SJCRH30 (cell line): ENCODE measurements at regions not wholly inside any gene's neighbourhood (a gene's known extent, or its start where the extent isn't known, plus 50 kb on each side); places are given as distances from the start of the nearest gene placed in this dataset.
"Not testable (repeated sequence)": the region's sequence is repeated elsewhere in the genome, so short reads cannot be mapped to it uniquely, and the experiment has no call there.

ENCODE experiments used
- DNase-seq, 2 experiments: peaks; one replicate each; pipeline ENCODE4 v3.0.0-alpha.2; 2015 to 2020
- H3K27ac ChIP-seq: fragments of 250-450 bp; sonication (Bioruptor Pico); 2 replicates; pipeline ENCODE4 v1.5.1; 2020; ENCODE audit warnings: mild to moderate bottlenecking, moderate library complexity
- H3K27me3 ChIP-seq: fragments of 250-450 bp; sonication (Bioruptor Pico); 2 replicates; pipeline ENCODE4 v1.5.1; 2020; ENCODE audit warnings: mild to moderate bottlenecking, moderate library complexity
- H3K36me3 ChIP-seq: fragments of 250-450 bp; sonication (Bioruptor Pico); 2 replicates; pipeline ENCODE4 v1.5.1; 2020; ENCODE audit warnings: mild to moderate bottlenecking, moderate library complexity
- H3K4me1 ChIP-seq: fragments of 250-450 bp; sonication (Bioruptor Pico); 2 replicates; pipeline ENCODE4 v1.5.1; 2020; ENCODE audit warnings: mild to moderate bottlenecking, moderate library complexity
- H3K4me3 ChIP-seq: fragments of 250-450 bp; sonication (Bioruptor Pico); 2 replicates; pipeline ENCODE4 v1.5.1; 2020; ENCODE audit warnings: mild to moderate bottlenecking, moderate library complexity
- H3K9me3 ChIP-seq: fragments of 250-450 bp; sonication (Bioruptor Pico); replicated peaks from 2 replicates; pipeline ENCODE4 v1.5.1; 2020; ENCODE audit warnings: mild to moderate bottlenecking, moderate library complexity

GRCh38 chr12:87202189-87202588, 827.0 kb downstream of the C12orf50 start:
- no peaks in the 10 kb centered on the region for H3K9me3 ChIP-seq
- H3K4me1 ChIP-seq: no peaks in the 10 kb centered on the region
- H3K36me3 ChIP-seq: no peaks in the 10 kb centered on the region
- H3K27me3 ChIP-seq: no peaks in the 10 kb centered on the region
- DNase-seq: no peak
- H3K27ac ChIP-seq: no peak overlapping the region
- no peak overlapping the region for H3K4me3 ChIP-seq

GRCh38 chr12:87201598-87201997, 827.6 kb downstream of the C12orf50 start:
- Histone ChIP-seq H3K36me3 (no peaks in the 10 kb centered on the region), H3K27ac (no peak overlapping the region), H3K4me1 (no peaks in the 10 kb centered on the region), H3K4me3 (no peak overlapping the region), H3K9me3 (no peaks in the 10 kb centered on the region), H3K27me3 (no peaks in the 10 kb centered on the region)
- DNase-seq: no peak

- Histone ChIP-seq H3K27ac (no peak overlapping the region), H3K27me3 (no peaks in the 10 kb centered on the region), H3K4me1 (no peaks in the 10 kb centered on the region), H3K4me3 (no peak overlapping the region), H3K9me3 (no peaks in the 10 kb centered on the region), H3K36me3 (no peaks in the 10 kb centered on the region)
- DNase-seq: no peak
Measured at GRCh38 chr12:87200289-87200979, 828.8 kb downstream of the C12orf50 start.

GRCh38 chr12:87198181-87198580, 831.0 kb downstream of the C12orf50 start:
- H3K9me3 ChIP-seq: no peaks in the 10 kb centered on the region
- no peak for DNase-seq
- no peaks in the 10 kb centered on the region for H3K4me1 ChIP-seq
- no peak overlapping the region for H3K4me3 ChIP-seq
- no peaks in the 10 kb centered on the region for H3K36me3 ChIP-seq
- no peaks in the 10 kb centered on the region for H3K27me3 ChIP-seq
- no peak overlapping the region for H3K27ac ChIP-seq

GRCh38 chr12:87196321-87196720, 832.9 kb downstream of the C12orf50 start:
- Histone ChIP-seq H3K4me3 (no peak overlapping the region), H3K4me1 (no peaks in the 10 kb centered on the region), H3K36me3 (no peaks in the 10 kb centered on the region), H3K9me3 (no peaks in the 10 kb centered on the region), H3K27me3 (no peaks in the 10 kb centered on the region), H3K27ac (no peak overlapping the region)
- no peak for DNase-seq

GRCh38 chr12:87194389-87194788, 834.8 kb downstream of the C12orf50 start:
- H3K27ac ChIP-seq, DNase-seq, H3K4me3 ChIP-seq, H3K9me3 ChIP-seq, H3K27me3 ChIP-seq, H3K36me3 ChIP-seq, H3K4me1 ChIP-seq: not testable (repeated sequence)

- H3K4me3 ChIP-seq: no peak overlapping the region
- no peaks in the 10 kb centered on the region for H3K36me3 ChIP-seq
- DNase-seq: no peak
- H3K27me3 ChIP-seq: no peaks in the 10 kb centered on the region
- no peaks in the 10 kb centered on the region for H3K4me1 ChIP-seq
- H3K9me3 ChIP-seq: no peaks in the 10 kb centered on the region
- no peak overlapping the region for H3K27ac ChIP-seq
Measured at GRCh38 chr12:87185367-87185766, 843.8 kb downstream of the C12orf50 start.

- no peak overlapping the region for H3K27ac ChIP-seq
- no peaks in the 10 kb centered on the region for H3K27me3 ChIP-seq
- H3K9me3 ChIP-seq: no peaks in the 10 kb centered on the region
- no peaks in the 10 kb centered on the region for H3K4me1 ChIP-seq
- no peaks in the 10 kb centered on the region for H3K36me3 ChIP-seq
- H3K4me3 ChIP-seq: no peak overlapping the region
- no peak for DNase-seq
Measured at GRCh38 chr12:87182696-87183233, 846.4 kb downstream of the C12orf50 start.

- no peaks in the 10 kb centered on the region for H3K36me3 ChIP-seq
- H3K27me3 ChIP-seq: no peaks in the 10 kb centered on the region
- H3K4me3 ChIP-seq: no peak overlapping the region
- no peak for DNase-seq
- no peaks in the 10 kb centered on the region for H3K4me1 ChIP-seq
- H3K27ac ChIP-seq: no peak overlapping the region
- H3K9me3 ChIP-seq: no peaks in the 10 kb centered on the region
Measured at GRCh38 chr12:87171356-87171755, 857.8 kb downstream of the C12orf50 start.

- no peak overlapping the region for H3K27ac ChIP-seq
- no peaks in the 10 kb centered on the region for H3K27me3 ChIP-seq
- no peaks in the 10 kb centered on the region for H3K4me1 ChIP-seq
- H3K4me3 ChIP-seq: no peak overlapping the region
- DNase-seq: no peak
- no peaks in the 10 kb centered on the region for H3K36me3 ChIP-seq
- H3K9me3 ChIP-seq: no peaks in the 10 kb centered on the region
Measured at GRCh38 chr12:87169010-87169409, 860.2 kb downstream of the C12orf50 start.

GRCh38 chr12:87165733-87166375, 863.3 kb downstream of the C12orf50 start:
- Histone ChIP-seq H3K27me3 (no peaks in the 10 kb centered on the region), H3K9me3 (no peaks in the 10 kb centered on the region), H3K4me3 (no peak overlapping the region), H3K27ac (no peak overlapping the region), H3K4me1 (no peaks in the 10 kb centered on the region), H3K36me3 (no peaks in the 10 kb centered on the region)
- DNase-seq: no peak

- H3K9me3 ChIP-seq: no peaks in the 10 kb centered on the region
- H3K4me3 ChIP-seq: no peak overlapping the region
- no peaks in the 10 kb centered on the region for H3K36me3 ChIP-seq
- H3K4me1 ChIP-seq: no peaks in the 10 kb centered on the region
- H3K27me3 ChIP-seq: no peaks in the 10 kb centered on the region
- no peak for DNase-seq
- H3K27ac ChIP-seq: no peak overlapping the region
Measured at GRCh38 chr12:87163122-87163521, 866.1 kb downstream of the C12orf50 start.

- no peaks in the 10 kb centered on the region for H3K4me1 ChIP-seq
- H3K9me3 ChIP-seq: no peaks in the 10 kb centered on the region
- H3K27me3 ChIP-seq: no peaks in the 10 kb centered on the region
- H3K27ac ChIP-seq: no peak overlapping the region
- no peak for DNase-seq
- H3K36me3 ChIP-seq: no peaks in the 10 kb centered on the region
- H3K4me3 ChIP-seq: no peak overlapping the region
Measured at GRCh38 chr12:87160848-87161601, 868.2 kb downstream of the C12orf50 start.

- H3K27me3 ChIP-seq: no peaks in the 10 kb centered on the region
- H3K36me3 ChIP-seq: no peaks in the 10 kb centered on the region
- H3K27ac ChIP-seq: no peak overlapping the region
- no peaks in the 10 kb centered on the region for H3K4me1 ChIP-seq
- no peak for DNase-seq
- H3K9me3 ChIP-seq: no peaks in the 10 kb centered on the region
- no peak overlapping the region for H3K4me3 ChIP-seq
Measured at GRCh38 chr12:87157791-87158190, 871.4 kb downstream of the C12orf50 start.

GRCh38 chr12:87155621-87156020, 873.6 kb downstream of the C12orf50 start:
- Histone ChIP-seq H3K27ac (no peak overlapping the region), H3K36me3 (no peaks in the 10 kb centered on the region), H3K27me3 (no peaks in the 10 kb centered on the region), H3K4me1 (no peaks in the 10 kb centered on the region), H3K4me3 (no peak overlapping the region), H3K9me3 (no peaks in the 10 kb centered on the region)
- DNase-seq: no peak
